BLaER1 treated with 17β-estradiol and CSF1 and Interleukin-3, amounts not matched to agents 10 nM and 100 nM (cell line): ENCODE measurements at regions not wholly inside any gene's neighbourhood (a gene's known extent, or its start where the extent isn't known, plus 50 kb on each side); places are given as distances from the start of the nearest gene placed in this dataset.

Source experiments
- H3K27ac ChIP-seq, 11 experiments: shearing (Covaris generic); formaldehyde crosslinking; 2 replicates each; pipeline ENCODE4 v1.8.1; 2022
- H3K27me3 ChIP-seq, 11 experiments: shearing (Covaris generic); formaldehyde crosslinking; 2 replicates each; pipeline ENCODE4 v1.8.1; 2022
- H3K36me3 ChIP-seq, 11 experiments: shearing (Covaris generic); formaldehyde crosslinking; 2 replicates each; pipeline ENCODE4 v1.8.1; 2022
- H3K4me1 ChIP-seq, 10 experiments: shearing (Covaris generic); formaldehyde crosslinking; 2 replicates each; pipeline ENCODE4 v1.8.1; 2022
- H3K4me2 ChIP-seq, 11 experiments: shearing (Covaris generic); formaldehyde crosslinking; 2 replicates each; pipeline ENCODE4 v1.8.1; 2022
- H3K4me3 ChIP-seq, 10 experiments: shearing (Covaris generic); formaldehyde crosslinking; 2 replicates each; pipeline ENCODE4 v1.8.1; 2022
- H3K9ac ChIP-seq, 11 experiments: shearing (Covaris generic); formaldehyde crosslinking; 2 replicates each; pipeline ENCODE4 v1.8.1; 2022
- H3K9me3 ChIP-seq, 11 experiments: shearing (Covaris generic); formaldehyde crosslinking; replicated peaks in 1 of 11; 2 replicates each; pipeline ENCODE4 v1.8.1; 2022
- H4K20me1 ChIP-seq, 11 experiments: shearing (Covaris generic); formaldehyde crosslinking; 2 replicates each; pipeline ENCODE4 v1.8.1; 2022
- Cebpa-rat ChIP-seq, 11 experiments: shearing (Covaris generic); IDR thresholded peaks; 2 replicates each; pipeline ENCODE4 v1.8.1; 2022

GRCh38 chr12:107400686-107401447, 284.7 kb upstream of the PWP1 start:
- H3K27ac ChIP-seq, result peak overlapping the region in 9 of 11 experiments; percentile 46 to 78 (median 66); a peak in 18 of 22 replicates
- peaks cover 0 to 33% (median 8%) of the 10 kb centered on the region in 11 experiments; a peak in 7 of 22 replicates for H4K20me1 ChIP-seq
- H3K4me1 ChIP-seq, result peaks cover 0 to 81% (median 27%) of the 10 kb centered on the region in 10 experiments; a peak in 17 of 20 replicates
- H3K4me2 ChIP-seq, result peak overlapping the region in 10 of 11 experiments; percentile 18 to 92 (median 68); a peak in 19 of 22 replicates
- peak; percentile 52 to 97 (median 93); a peak in 19 of 22 replicates for TF ChIP-seq Cebpa-rat (IDR thresholded peaks at IDR 0.05)
- H3K36me3 ChIP-seq, result 0 out of 22 replicates have a peak, but pooled peaks cover 0 to 4% (median 0%) of the 10 kb centered on the region in 11 experiments
- no peaks in the 10 kb centered on the region for H3K27me3 ChIP-seq
- H3K4me3 ChIP-seq, result peak overlapping the region in 2 of 10 experiments; percentile 31 to 34; a peak in 3 of 20 replicates
- no peaks in the 10 kb centered on the region for H3K9me3 ChIP-seq
- peak overlapping the region in 8 of 11 experiments; percentile 4 to 67 (median 45); a peak in 11 of 22 replicates for H3K9ac ChIP-seq

DNA sequence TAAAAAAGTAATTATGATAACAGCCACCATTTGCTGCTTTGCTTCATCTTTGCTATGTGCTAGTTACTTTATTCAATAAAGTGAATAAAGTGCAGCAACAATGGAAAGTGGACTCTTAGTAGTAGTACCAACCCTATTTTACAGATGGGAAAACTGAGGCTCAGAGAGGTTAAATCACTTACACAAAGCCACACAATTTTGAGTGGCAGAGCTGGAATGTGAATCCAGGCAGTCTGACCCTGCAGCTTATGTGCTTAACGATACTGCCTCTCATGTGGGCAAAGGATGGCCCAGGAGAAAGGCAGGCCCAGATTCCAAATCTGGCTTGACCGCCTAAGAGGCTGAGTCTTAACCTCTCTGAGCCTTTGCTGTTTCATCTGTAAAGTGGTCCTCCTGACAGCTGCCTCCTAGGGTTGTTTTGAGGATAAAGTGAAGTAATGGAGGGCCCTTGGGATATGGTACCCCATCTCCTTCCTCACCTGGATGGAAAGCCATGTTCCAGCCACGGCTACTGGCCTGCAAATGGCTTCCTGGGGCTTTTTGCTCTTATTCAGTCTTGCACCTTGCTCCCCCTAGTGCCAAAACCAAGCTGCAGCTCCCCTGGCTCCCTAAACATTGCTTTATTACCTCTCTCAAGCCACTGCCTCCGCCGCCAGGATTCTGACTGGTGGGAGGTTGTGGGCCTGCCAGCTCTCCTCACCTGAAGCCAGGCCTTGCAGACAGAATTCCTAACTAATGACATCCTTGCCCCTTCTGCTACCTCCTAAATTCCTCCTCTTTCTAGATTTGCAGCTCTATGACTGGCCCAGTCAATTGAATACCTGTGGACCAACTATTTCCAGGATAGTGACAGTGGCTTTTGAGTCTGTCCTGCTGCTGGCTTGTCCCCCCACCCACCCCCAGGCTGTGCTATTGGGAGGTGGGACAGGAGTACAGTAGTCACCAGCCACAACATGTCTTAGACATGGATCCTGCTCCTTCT, 283.3 kb upstream of the PWP1 start:
- H4K20me1 ChIP-seq, result peaks cover 0 to 23% (median 5%) of the 10 kb centered on the region in 11 experiments; a peak in 8 of 22 replicates
- no peaks in the 10 kb centered on the region for H3K27me3 ChIP-seq
- TF ChIP-seq Cebpa-rat (IDR thresholded peaks at IDR 0.05), result no peak
- no peaks in the 10 kb centered on the region for H3K9me3 ChIP-seq
- H3K4me2 ChIP-seq, result peak overlapping the region in 6 of 11 experiments; percentile 63 to 92 (median 72); a peak in 11 of 22 replicates
- peaks cover 0 to 67% (median 26%) of the 10 kb centered on the region in 10 experiments; a peak in 17 of 20 replicates for H3K4me1 ChIP-seq
- H3K27ac ChIP-seq, result peak overlapping the region in 8 of 11 experiments; percentile 46 to 78 (median 66); a peak in 12 of 22 replicates
- no peak overlapping the region for H3K4me3 ChIP-seq
- H3K36me3 ChIP-seq, result 0 out of 22 replicates have a peak, but pooled peaks cover 0 to 6% (median 0%) of the 10 kb centered on the region in 11 experiments
- H3K9ac ChIP-seq, result no peak overlapping the region; a peak in 2 of 22 replicates

GRCh38 chr12:107404981-107405380, 280.6 kb upstream of the PWP1 start:
- H3K27me3 ChIP-seq, result no peaks in the 10 kb centered on the region
- H3K36me3 ChIP-seq, result 0 out of 22 replicates have a peak, but pooled peaks cover 0 to 6% (median 0%) of the 10 kb centered on the region in 11 experiments
- no peaks in the 10 kb centered on the region for H3K9me3 ChIP-seq
- no peak overlapping the region for H3K27ac ChIP-seq
- H3K4me3 ChIP-seq, result no peak overlapping the region
- peaks cover 0 to 36% (median 15%) of the 10 kb centered on the region in 11 experiments; a peak in 9 of 22 replicates for H4K20me1 ChIP-seq
- H3K9ac ChIP-seq, result no peak overlapping the region
- peak overlapping the region in 1 of 11 experiments; percentile 8; a peak in 1 of 22 replicates for H3K4me2 ChIP-seq
- peaks cover 0 to 41% (median 20%) of the 10 kb centered on the region in 10 experiments; a peak in 17 of 20 replicates for H3K4me1 ChIP-seq
- no peak for TF ChIP-seq Cebpa-rat (IDR thresholded peaks at IDR 0.05)

- Histone ChIP-seq H3K4me2 (peak overlapping the region in 1 of 11 experiments; percentile 8; a peak in 1 of 22 replicates), H3K4me3 (no peak overlapping the region), H3K36me3 (0 out of 22 replicates have a peak, but pooled peaks cover 0 to 6% (median 0%) of the 10 kb centered on the region in 11 experiments), H3K27ac (no peak overlapping the region), H3K27me3 (no peaks in the 10 kb centered on the region), H3K9me3 (no peaks in the 10 kb centered on the region), H3K4me1 (peaks cover 0 to 36% (median 16%) of the 10 kb centered on the region in 10 experiments; a peak in 17 of 20 replicates), H3K9ac (no peak overlapping the region), H4K20me1 (peaks cover 0 to 41% (median 17%) of the 10 kb centered on the region in 11 experiments; a peak in 9 of 22 replicates)
- TF ChIP-seq Cebpa-rat (IDR thresholded peaks at IDR 0.05), result no peak
These were observed 280.2 kb upstream of the PWP1 start for GRCh38 chr12:107405436-107405835.

GRCh38 chr12:107406932-107407331, 278.7 kb upstream of the PWP1 start:
- Histone ChIP-seq H3K9me3 (no peaks in the 10 kb centered on the region), H3K27me3 (no peaks in the 10 kb centered on the region), H3K9ac (no peak overlapping the region), H3K36me3 (0 out of 22 replicates have a peak, but pooled peaks cover 0 to 6% (median 0%) of the 10 kb centered on the region in 11 experiments), H3K27ac (no peak overlapping the region), H3K4me2 (no peak overlapping the region), H4K20me1 (peaks cover 0 to 56% (median 19%) of the 10 kb centered on the region in 11 experiments; a peak in 10 of 22 replicates), H3K4me3 (no peak overlapping the region), H3K4me1 (peaks cover 0 to 21% (median 2%) of the 10 kb centered on the region in 10 experiments; a peak in 10 of 20 replicates)
- TF ChIP-seq Cebpa-rat (IDR thresholded peaks at IDR 0.05), result no peak

GRCh38 chr12:107411792-107412535, 273.6 kb upstream of the PWP1 start:
- Histone ChIP-seq H3K27ac (no peak overlapping the region), H4K20me1 (peaks cover 0 to 56% (median 13%) of the 10 kb centered on the region in 11 experiments; a peak in 8 of 22 replicates), H3K9ac (no peak overlapping the region), H3K36me3 (peaks cover 0 to 14% (median 0%) of the 10 kb centered on the region in 11 experiments; a peak in 2 of 22 replicates), H3K4me3 (no peak overlapping the region), H3K4me1 (no peaks in the 10 kb centered on the region), H3K4me2 (no peak overlapping the region), H3K9me3 (peaks cover 0 to 9% (median 3%) of the 10 kb centered on the region in 11 experiments; a peak in 9 of 22 replicates), H3K27me3 (no peaks in the 10 kb centered on the region)
- TF ChIP-seq Cebpa-rat (IDR thresholded peaks at IDR 0.05), result no peak

GRCh38 chr12:107415071-107415470, 270.5 kb upstream of the PWP1 start:
- H3K27ac ChIP-seq, result no peak overlapping the region
- H3K9me3 ChIP-seq, result peaks cover 28 to 40% (median 34%) of the 10 kb centered on the region in 11 experiments
- no peak overlapping the region for H3K4me2 ChIP-seq
- no peak overlapping the region for H3K4me3 ChIP-seq
- H3K9ac ChIP-seq, result no peak overlapping the region
- peaks cover 0 to 39% (median 5%) of the 10 kb centered on the region in 11 experiments; a peak in 10 of 22 replicates for H3K36me3 ChIP-seq
- no peaks in the 10 kb centered on the region for H3K4me1 ChIP-seq
- no peak for TF ChIP-seq Cebpa-rat (IDR thresholded peaks at IDR 0.05)
- no peaks in the 10 kb centered on the region for H3K27me3 ChIP-seq
- peaks cover 0 to 32% (median 4%) of the 10 kb centered on the region in 11 experiments; a peak in 7 of 22 replicates for H4K20me1 ChIP-seq
